NOMO-1 (cell line): ENCODE measurements at regions not wholly inside any gene's neighbourhood (a gene's known extent, or its start where the extent isn't known, plus 50 kb on each side); places are given as distances from the start of the nearest gene placed in this dataset.
"Not testable (repeated sequence)": the region's sequence is repeated elsewhere in the genome, so short reads cannot be mapped to it uniquely, and the experiment has no call there.

Source experiments
- DNase-seq, 2 experiments: peaks; one replicate each; lab custom pipeline; 2025; ENCODE audit not compliant: unreplicated experiment in 2 of 2; lab: John Stamatoyannopoulos, UW

- no peak for DNase-seq
These were observed 54.4 kb upstream of the GRIP1 start for GRCh38 chr12:66733321-66733720.

- no peak for DNase-seq
These were observed 55.0 kb upstream of the GRIP1 start for GRCh38 chr12:66733839-66734238.

DNA sequence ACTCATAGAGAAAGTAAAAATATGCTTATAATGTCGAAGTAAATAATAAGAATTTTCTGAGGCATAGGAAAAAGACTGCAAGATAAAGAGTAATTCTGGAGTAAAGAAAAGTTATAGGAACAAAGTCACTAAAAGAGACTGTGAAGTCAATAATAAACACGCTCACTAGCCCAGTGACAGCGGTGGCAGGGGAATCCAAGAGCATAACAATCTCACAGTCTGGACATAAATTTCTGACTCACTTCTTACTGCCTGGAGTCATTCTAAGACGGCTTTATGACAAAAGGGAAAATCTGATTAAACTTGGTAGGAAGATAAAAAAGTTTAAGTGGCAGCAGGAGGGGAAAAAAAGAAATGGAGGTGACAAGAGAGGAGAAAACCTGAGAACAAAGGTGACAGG, 56.4 kb upstream of the GRIP1 start:
- no peak for DNase-seq

DNA sequence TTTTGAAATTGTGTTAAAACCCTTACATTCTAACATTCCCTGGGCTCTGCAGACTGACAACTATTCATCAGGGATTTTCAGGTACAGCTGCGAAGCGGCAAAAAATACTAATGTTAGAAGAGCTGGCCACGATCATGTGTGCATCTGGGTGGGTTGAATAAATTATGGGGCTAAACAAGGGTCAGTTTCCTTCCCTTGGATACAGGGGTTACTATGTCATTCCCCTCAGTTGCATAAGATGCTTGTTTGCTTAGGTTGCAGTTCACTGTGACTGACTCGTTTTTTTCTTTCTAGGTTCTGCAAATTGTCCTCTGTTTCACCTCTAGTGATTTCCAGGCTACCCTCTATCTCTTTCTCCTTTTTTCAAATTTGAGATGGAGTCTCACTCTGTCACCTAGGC, 58.1 kb upstream of the GRIP1 start:
- DNase-seq: no peak

- DNase-seq: no peak
These were observed 60.4 kb upstream of the GRIP1 start for GRCh38 chr12:66739266-66739665.

DNA sequence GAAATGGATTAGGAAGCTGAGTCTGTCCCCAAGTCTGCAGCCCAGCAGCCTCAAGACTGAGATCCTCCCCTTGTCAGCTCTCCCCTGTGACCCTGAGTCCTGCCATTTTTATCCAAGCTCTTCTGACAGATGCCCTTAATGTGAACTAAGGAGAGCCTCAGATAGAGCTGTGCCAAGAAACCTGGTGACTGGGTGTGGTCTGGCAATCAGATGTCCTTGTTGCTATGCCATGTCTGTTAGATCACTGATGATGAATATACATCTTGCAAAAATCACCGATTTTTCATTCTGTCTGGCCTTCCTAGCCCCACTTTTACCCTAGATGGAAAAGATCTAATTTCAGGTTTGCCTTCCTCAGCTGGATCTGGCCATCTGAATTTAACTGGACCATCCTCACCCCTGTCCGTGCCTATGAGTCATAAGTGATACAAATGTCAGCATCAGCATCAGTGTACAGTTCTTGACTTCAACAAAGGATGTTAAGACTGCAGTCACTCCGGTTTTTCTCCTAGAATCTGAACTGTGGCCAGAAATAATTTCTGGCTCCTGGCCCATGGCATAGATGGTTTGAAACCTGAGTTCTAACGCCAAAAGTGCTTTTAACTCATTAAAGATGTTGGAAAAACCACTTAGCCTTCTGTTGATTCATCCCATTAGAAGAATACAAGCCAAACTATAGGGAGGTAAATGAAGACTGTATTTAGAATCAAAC, 61.2 kb upstream of the GRIP1 start:
- DNase-seq: no peak

GRCh38 chr12:66740732-66741131, 61.9 kb upstream of the GRIP1 start:
- DNase-seq: no peak

- DNase-seq: no peak
These were observed 63.0 kb upstream of the GRIP1 start for GRCh38 chr12:66741919-66742318.

DNA sequence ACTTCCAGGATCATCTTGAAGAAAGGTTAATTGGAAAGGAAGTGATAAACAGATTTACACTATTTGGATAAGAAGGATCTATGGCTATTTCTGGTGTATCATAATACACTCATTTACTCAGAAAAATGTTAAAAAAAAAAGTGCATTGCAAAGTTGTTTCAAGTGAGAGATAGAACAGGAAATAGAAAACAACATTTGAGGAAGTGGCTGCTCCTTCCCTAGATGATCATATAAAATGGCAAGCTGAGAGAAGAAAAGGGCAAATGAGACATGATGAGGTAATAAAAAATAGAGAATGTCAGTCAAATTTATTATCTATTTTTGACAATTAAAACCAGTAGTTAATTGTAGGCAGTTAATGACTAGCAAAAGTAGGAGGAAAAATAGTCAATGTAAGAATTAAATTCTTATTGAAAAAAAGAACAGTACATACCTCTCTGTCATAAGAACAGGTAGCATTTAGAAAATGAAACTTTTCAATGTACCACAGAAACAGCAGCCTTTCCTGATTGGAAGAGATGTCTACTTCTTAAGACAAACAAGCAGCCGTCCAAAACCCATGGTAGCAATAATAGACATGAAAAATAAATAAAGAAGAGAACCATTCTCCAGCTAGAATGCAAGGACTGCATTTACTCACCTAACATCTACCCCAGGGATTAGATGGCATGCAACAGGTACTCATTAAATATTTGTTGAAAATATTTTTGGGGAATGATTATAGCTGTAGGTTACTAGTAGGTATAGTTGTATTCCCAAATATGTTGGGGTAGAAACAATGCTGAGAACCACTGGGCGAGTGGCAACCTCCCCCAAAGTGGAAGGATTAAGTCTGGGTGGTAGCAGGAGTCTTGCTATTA, 63.9 kb upstream of the GRIP1 start:
- peak; percentile 11 to 33 for DNase-seq

- DNase-seq: no peak
These were observed 65.6 kb upstream of the GRIP1 start for GRCh38 chr12:66744461-66744860.

- no peak for DNase-seq
These were observed 66.1 kb upstream of the GRIP1 start for GRCh38 chr12:66744956-66745383.

GRCh38 chr12:66746489-66747201, 67.8 kb upstream of the GRIP1 start:
- DNase-seq: no peak

GRCh38 chr12:66751432-66752113, 72.7 kb upstream of the GRIP1 start:
- no peak for DNase-seq

DNA sequence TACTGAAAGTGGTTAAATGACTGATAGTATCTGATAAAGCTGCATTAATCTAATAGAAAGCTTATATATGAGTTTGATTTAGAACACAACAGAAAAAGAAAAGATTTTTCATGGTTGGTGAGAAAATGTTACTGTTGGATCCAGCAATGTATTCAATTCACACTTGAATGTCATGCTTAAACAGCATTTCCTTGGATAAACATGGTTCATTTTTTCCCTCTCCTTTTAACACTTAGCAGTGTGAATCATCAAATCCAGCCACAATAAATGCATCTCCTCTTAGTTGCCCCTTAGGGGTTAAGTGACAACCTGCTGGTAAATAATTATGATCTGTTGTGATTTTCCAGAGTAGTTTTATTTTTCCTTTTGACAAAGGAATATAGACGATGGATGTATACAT, 74.9 kb upstream of the GRIP1 start:
- no peak for DNase-seq

- DNase-seq: peak in 1 of 2 experiments; percentile 22
These were observed 77.0 kb upstream of the GRIP1 start for GRCh38 chr12:66755727-66756395.

DNA sequence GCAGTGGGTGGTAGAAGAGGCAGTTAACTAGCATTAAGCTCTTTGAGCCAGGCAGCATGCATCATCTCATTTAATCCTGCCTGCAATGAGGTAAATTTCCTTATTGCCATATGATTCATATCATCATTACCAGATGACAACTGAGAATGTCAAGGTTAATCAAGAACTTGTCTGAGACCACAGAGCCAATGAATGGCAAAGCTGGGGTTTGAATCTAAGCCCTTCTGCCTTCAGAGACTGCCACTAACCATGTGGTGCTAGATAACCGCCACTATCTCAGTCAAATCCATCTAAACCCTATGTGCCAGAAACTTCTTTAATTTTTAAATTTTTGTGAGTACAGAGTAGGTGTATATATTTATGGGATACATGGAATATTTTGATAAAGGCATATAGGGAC, 77.8 kb upstream of the GRIP1 start:
- DNase-seq: no peak

DNA sequence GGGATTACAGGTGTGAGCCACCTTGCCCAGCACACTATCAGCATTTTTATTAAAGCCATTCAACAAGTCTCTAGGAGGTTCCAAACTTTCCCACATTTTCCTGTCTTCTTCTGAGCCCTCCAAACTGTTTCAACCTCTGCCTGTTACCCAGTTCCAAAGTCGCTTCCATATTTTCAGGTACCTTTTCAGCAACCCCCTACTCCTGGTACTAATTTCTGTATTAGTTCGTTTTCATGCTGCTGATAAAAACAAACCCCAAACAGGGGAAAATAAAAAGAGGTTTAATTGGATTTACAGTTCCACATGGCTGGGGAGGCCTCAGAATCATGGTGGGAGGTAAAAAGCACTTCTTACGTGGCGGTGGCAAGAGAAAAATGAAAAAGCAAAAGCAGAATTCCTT, 81.2 kb upstream of the GRIP1 start:
- not testable (repeated sequence) for DNase-seq

GRCh38 chr12:66763467-66763866, 84.6 kb upstream of the GRIP1 start:
- no peak for DNase-seq

DNA sequence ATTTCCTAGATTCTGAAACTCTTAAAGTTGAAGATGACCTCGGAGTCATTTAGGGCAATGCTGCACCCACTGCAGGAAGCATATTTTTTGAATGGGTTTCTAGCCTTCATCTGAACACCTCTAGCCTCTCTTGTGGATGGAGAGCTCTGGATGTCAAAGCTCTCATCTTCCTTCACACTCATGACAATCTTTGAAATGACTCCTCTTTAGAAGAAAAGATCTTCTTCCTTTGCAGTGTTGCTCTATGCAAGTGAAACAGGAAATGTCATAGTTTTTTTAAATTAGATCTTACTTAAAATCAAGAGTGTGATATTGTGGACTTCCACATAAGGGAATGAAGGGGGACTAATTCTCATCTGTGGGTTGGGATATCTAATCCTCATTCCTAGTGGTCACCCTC, 86.3 kb upstream of the GRIP1 start:
- no peak for DNase-seq

DNA sequence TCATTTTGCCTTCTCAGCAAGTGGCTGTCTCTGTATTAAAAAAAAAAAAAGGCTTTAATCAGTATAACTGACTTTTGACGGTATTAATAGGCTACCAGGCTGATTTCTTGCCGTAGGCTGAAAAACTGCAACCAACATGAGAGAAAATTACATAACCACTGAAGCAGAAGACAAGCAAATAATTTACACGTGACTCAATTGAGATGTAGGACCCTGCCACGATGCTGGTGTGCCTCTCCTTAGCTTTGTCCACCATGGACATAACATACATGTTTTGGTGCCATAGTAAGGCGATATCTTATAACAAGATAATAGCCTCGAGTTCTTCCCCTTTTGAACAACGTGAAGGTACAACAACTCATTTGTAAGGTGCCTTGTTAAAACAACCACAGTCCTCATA, 88.7 kb upstream of the GRIP1 start:
- no peak for DNase-seq
